CD4-positive, alpha-beta T cell treated with Interleukin-6 at 100 ng/mL for 8 hours (primary cell): ENCODE measurements at regions not wholly inside any gene's neighbourhood (a gene's known extent, or its start where the extent isn't known, plus 50 kb on each side); places are given as distances from the start of the nearest gene placed in this dataset.
"Not testable (repeated sequence)": the region's sequence is repeated elsewhere in the genome, so short reads cannot be mapped to it uniquely, and the experiment has no call there.

Source experiments
- DNase-seq: peaks from one replicate; pipeline ENCODE4 v3.0.0-alpha.2; 2020; ENCODE audit warnings: mixed read lengths, low spot score

- DNase-seq = no peak
Observed at GRCh38 chr12:89062996-89063395, 289.3 kb downstream of the DUSP6 start.

- DNase-seq = no peak
Observed at GRCh38 chr12:89059721-89060541, 292.4 kb downstream of the DUSP6 start.

GRCh38 chr12:89059056-89059455, 293.2 kb downstream of the DUSP6 start:
- DNase-seq = no peak

- no peak for DNase-seq
Observed at GRCh38 chr12:89058402-89058801, 293.9 kb downstream of the DUSP6 start.

GRCh38 chr12:89053817-89054216, 298.5 kb downstream of the DUSP6 start:
- not testable (repeated sequence) for DNase-seq

- peak; percentile 31 for DNase-seq
Observed at GRCh38 chr12:89051065-89051677, 301.1 kb downstream of the DUSP6 start.

- no peak for DNase-seq
Observed at GRCh38 chr12:89047856-89048418, 304.4 kb downstream of the DUSP6 start.

- DNase-seq = no peak
Observed at GRCh38 chr12:89041078-89041477, 311.2 kb downstream of the DUSP6 start.

- peak; percentile 55 for DNase-seq
Observed at GRCh38 chr12:89040146-89040964, 311.9 kb downstream of the DUSP6 start.

- DNase-seq = no peak
Observed at GRCh38 chr12:89038831-89039512, 313.3 kb downstream of the DUSP6 start.

- DNase-seq = no peak
Observed at GRCh38 chr12:89033062-89033461, 319.2 kb downstream of the DUSP6 start.

- DNase-seq = no peak
Observed at GRCh38 chr12:89029961-89030360, 322.3 kb downstream of the DUSP6 start.

- DNase-seq = no peak
Observed at GRCh38 chr12:89024580-89024979, 327.7 kb downstream of the DUSP6 start.

GRCh38 chr12:89023936-89024335, 328.4 kb downstream of the DUSP6 start:
- DNase-seq = no peak

- no peak for DNase-seq
Observed at GRCh38 chr12:89020689-89021088, 331.6 kb downstream of the DUSP6 start.

- DNase-seq = no peak
Observed at GRCh38 chr12:89020121-89020480, 332.2 kb downstream of the DUSP6 start.

- peak; percentile 72 for DNase-seq
Observed at GRCh38 chr12:89019439-89020120, 332.7 kb downstream of the DUSP6 start.

- peak; percentile 52 for DNase-seq
Observed at GRCh38 chr12:89016970-89017778, 335.1 kb downstream of the DUSP6 start.

GRCh38 chr12:89015419-89015818, 336.9 kb downstream of the DUSP6 start:
- DNase-seq = no peak

- DNase-seq = no peak
Observed at GRCh38 chr12:88998421-88998820, 353.9 kb downstream of the DUSP6 start.
